GM12873 (cell line): ENCODE measurements at regions not wholly inside any gene's neighbourhood (a gene's known extent, or its start where the extent isn't known, plus 50 kb on each side); places are given as distances from the start of the nearest gene placed in this dataset.

ENCODE experiments used
- TF ChIP-seq, protein P1 (sequence below): IDR thresholded peaks from 2 replicates; pipeline ENCODE4 v1.5.1; 2012; ENCODE audit warnings: low read depth, mild to moderate bottlenecking, moderate library complexity, low read length, control low read depth; ENCODE audit not compliant: insufficient read depth; ENCODE audit errors: missing control alignments

- TF ChIP-seq, protein P1, sequence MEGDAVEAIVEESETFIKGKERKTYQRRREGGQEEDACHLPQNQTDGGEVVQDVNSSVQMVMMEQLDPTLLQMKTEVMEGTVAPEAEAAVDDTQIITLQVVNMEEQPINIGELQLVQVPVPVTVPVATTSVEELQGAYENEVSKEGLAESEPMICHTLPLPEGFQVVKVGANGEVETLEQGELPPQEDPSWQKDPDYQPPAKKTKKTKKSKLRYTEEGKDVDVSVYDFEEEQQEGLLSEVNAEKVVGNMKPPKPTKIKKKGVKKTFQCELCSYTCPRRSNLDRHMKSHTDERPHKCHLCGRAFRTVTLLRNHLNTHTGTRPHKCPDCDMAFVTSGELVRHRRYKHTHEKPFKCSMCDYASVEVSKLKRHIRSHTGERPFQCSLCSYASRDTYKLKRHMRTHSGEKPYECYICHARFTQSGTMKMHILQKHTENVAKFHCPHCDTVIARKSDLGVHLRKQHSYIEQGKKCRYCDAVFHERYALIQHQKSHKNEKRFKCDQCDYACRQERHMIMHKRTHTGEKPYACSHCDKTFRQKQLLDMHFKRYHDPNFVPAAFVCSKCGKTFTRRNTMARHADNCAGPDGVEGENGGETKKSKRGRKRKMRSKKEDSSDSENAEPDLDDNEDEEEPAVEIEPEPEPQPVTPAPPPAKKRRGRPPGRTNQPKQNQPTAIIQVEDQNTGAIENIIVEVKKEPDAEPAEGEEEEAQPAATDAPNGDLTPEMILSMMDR = no peak
Measured at GRCh38 chr6:887583-888235, 194.8 kb upstream of the EXOC2 start.

DNA sequence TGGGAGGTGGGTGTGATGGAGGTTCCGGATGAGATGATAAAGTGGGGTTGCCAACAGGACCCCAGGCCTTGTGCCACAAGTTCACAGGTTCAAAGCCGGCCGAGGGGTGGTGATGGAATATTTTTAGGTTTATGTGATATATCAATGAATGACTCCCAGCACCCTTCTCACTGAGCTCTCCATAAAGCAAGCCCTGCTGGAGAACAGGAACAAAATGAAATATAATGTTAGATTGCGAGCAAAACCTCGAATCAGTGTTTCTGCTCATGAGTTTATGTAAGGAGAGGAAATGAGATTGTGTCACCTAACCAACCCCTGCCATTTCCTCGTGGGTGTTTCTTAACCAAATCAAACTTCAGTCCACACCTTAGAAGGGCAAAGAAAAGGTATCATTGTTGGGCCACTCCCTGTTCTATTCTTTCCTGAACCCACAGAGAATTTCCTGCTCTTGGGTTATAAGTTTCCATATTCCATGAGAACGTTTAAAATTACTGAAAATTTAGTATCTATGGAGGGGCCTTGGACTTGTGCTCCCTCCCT is 192.2 kb upstream of the EXOC2 start:
- TF ChIP-seq, protein P1 = no peak

DNA sequence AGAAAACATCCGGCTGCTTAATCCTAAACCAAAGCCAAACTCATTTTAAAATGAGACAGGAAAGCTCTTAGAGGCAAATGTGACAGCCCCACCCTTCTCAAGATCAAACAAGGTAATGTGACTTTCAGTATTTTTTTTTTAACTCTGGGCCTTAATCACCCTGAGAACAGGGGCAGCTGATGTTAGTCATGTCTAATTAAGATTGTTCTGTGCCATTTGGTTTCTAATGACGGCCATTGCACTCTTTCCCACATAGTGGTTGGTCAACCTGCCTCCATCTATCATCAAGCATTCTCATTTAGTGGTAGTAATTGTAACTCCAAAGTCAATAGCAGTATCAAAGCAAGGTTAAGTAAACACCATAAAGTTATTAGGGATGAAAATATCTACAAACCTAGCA is 191.6 kb upstream of the EXOC2 start:
- TF ChIP-seq, protein P1 = no peak

- TF ChIP-seq, protein P1 = no peak
Measured at GRCh38 chr6:882084-882598, 189.2 kb upstream of the EXOC2 start.

DNA sequence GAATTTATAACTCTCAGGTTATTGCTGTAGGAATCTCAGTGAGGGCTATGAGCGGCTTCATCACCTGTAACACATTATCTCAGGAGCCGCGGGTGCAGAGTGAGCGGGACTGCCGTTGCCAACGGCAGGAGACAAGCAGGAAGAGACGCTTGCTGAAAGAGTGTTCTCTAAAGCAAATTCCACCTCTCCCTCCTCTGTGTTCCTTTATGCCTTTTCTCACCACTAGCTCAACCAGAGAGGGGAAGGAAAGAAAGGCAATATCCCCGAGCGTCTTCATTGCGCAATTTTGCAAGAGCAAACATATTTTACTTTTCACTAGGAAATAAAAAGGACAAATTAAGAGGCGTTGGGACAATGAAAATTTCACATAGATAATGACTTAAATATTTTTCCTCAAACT is 185.2 kb upstream of the EXOC2 start:
- TF ChIP-seq, protein P1 = no peak

- TF ChIP-seq, protein P1 = no peak
Measured at GRCh38 chr6:875012-875411, 182.1 kb upstream of the EXOC2 start.

DNA sequence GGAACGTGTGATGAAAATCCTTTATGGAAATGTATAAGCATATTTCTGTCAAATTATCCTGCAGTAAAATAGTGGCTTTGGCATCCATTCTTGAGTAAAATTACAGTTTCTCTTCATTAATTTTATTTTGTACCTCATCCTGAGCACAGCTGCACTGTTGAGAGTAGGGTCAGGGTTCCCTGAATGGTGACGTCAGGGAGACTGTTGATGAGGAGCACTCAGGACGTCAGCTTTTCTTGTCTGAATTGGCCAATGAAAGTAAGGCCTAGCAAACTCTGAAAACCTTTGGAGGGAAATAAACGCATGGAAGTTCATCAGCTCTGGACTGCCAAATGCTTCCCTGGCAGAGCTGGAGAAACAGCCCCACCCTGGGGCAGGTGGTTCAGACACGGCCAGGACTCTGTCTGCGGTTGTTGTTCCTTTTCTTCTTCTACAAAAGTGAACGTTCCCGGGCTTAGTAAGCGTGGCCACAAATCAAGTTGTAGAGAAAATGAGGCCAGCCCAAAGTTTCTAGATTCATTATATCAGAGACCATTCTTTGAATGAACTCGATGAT is 179.7 kb upstream of the EXOC2 start:
- TF ChIP-seq, protein P1 = no peak
